ENCODE measurements at regions not wholly inside any gene's neighbourhood (a gene's known extent, or its start where the extent isn't known, plus 50 kb on each side); places are given as distances from the start of the nearest gene placed in this dataset.

DNA sequence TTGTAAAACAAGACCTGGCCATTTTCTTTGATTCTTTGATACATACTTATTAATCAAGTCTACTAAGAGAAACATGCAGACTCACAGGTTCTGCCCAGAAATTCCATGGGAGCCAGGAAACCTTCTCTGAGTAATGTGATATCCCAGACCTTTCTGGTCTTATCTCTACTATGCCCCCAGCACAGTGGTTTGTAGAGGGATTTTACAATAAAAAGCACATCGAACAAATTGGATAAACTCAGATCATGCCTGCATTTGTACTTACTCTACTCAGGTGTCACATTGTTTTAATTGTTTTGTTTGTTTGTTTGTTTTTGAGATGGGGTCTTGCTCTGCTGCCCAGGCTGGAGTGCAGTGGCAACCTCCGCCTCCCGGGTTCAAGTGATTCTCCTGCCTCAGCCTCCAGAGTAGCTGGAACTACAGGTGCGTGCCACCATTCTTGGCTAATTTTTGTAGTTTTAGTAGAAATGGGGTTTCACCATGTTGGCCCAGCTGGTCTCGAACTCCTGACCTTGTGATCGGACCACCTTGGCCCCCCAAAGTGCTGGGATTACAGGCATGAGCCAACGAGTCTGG, 179.5 kb downstream of the ZNF608 start:
- Histone ChIP-seq H3K4me3 (no peak overlapping the region), H3K27me3 (no peaks in the 10 kb centered on the region), H3K4me1 (no peaks in the 10 kb centered on the region), H3K9me3 (no peaks in the 10 kb centered on the region), H3K27ac (no peak overlapping the region), H3K36me3 (no peaks in the 10 kb centered on the region)
- ATAC-seq (no peak), DNase-seq (no peak)
- intact Hi-C loops (cut with DNase I; ENCODE audit: low total_unique reads) = no loop called here
- TF ChIP-seq, protein P1, sequence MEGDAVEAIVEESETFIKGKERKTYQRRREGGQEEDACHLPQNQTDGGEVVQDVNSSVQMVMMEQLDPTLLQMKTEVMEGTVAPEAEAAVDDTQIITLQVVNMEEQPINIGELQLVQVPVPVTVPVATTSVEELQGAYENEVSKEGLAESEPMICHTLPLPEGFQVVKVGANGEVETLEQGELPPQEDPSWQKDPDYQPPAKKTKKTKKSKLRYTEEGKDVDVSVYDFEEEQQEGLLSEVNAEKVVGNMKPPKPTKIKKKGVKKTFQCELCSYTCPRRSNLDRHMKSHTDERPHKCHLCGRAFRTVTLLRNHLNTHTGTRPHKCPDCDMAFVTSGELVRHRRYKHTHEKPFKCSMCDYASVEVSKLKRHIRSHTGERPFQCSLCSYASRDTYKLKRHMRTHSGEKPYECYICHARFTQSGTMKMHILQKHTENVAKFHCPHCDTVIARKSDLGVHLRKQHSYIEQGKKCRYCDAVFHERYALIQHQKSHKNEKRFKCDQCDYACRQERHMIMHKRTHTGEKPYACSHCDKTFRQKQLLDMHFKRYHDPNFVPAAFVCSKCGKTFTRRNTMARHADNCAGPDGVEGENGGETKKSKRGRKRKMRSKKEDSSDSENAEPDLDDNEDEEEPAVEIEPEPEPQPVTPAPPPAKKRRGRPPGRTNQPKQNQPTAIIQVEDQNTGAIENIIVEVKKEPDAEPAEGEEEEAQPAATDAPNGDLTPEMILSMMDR (IDR thresholded peaks at IDR 0.05 in 4 of 5, conservative IDR thresholded peaks at IDR 0.05 in 1 of 5) = no peak
- no peak for TF ChIP-seq POLR2A (IDR thresholded peaks at IDR 0.05)
- in situ Hi-C loops (cut with MboI; ENCODE audit: low sequenced_read_pairs in 4 of 4) = no loop called here

DNA sequence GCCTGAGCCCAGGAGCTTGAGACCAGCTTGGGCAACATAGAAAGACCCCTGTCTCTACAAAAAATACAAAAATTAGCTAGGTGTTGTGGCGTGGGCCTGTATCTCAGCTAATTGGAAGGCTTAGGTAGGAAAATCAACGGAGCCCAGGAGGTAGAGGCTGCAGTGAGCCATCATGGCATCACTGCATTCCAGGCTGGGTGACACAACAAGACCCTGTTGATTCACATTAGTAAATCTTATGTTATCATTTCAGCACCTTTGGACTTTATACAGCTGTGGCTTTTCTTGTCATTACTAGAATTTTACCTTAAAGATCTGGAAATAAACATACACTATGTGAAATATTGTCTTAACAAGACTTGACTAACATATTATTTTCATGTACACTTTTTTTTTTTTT, 185.0 kb downstream of the ZNF608 start:
- Histone ChIP-seq H3K27me3 (no peaks in the 10 kb centered on the region), H3K4me3 (no peak overlapping the region), H3K36me3 (no peaks in the 10 kb centered on the region), H3K9me3 (no peaks in the 10 kb centered on the region), H3K27ac (no peak overlapping the region), H3K4me1 (no peaks in the 10 kb centered on the region)
- DNase-seq (no peak), ATAC-seq (no peak)
- intact Hi-C loops (cut with DNase I; ENCODE audit: low total_unique reads) = no loop called here
- in situ Hi-C loops (cut with MboI; ENCODE audit: low sequenced_read_pairs in 4 of 4) = no loop called here
- TF ChIP-seq POLR2A (IDR thresholded peaks at IDR 0.05) = no peak
- TF ChIP-seq, protein P1 (IDR thresholded peaks at IDR 0.05 in 4 of 5, conservative IDR thresholded peaks at IDR 0.05 in 1 of 5) = no peak

DNA sequence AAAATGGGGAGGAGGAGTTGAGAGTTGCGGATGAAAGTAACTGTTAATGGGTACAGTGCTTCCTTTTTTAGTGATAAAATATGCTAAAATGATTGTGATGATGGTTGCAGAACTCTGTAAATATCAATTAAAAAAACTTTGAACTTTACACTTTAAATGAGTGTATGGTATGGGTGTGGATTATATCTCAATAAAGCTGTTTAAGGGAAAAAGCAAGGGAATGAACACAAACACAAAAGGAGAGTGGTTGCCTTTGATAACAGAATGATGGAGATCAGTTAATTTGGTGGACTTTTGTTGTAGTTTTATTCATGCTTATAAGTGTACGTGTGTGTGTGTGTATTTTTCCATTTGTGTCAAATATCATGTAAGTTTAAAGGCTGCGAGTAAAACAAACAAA, 186.1 kb downstream of the ZNF608 start:
- no peaks in the 10 kb centered on the region for H3K9me3 ChIP-seq
- intact Hi-C loops (cut with DNase I; ENCODE audit: low total_unique reads) (no loop called here), in situ Hi-C loops (cut with MboI; ENCODE audit: low sequenced_read_pairs in 4 of 4) (no loop called here)
- no peak for DNase-seq
- no peaks in the 10 kb centered on the region for H3K36me3 ChIP-seq
- no peak for TF ChIP-seq POLR2A (IDR thresholded peaks at IDR 0.05)
- TF ChIP-seq, protein P1 (IDR thresholded peaks at IDR 0.05 in 4 of 5, conservative IDR thresholded peaks at IDR 0.05 in 1 of 5) = no peak
- H3K27ac ChIP-seq = no peak overlapping the region
- no peak for ATAC-seq
- H3K4me3 ChIP-seq = no peak overlapping the region
- H3K4me1 ChIP-seq = no peaks in the 10 kb centered on the region
- H3K27me3 ChIP-seq = no peaks in the 10 kb centered on the region

DNA sequence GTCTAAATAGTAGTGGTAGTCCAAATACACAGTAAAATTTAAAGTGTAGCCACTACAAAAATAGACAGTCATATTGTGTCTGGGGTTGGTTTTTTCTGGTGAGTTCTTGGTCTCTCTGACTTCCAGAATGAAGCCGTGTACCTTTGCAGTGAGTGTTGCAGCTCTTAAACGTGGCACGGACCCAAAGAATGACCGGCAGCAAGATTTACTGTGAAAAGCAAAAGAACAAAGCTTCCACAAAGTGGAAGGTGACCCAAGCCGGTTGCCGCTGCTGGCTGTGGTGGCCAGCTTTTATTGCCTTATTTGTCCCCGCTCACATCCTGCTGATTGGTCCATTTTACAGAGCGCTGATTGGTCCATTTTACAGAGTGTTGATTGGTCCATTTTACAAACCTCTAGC, 188.7 kb downstream of the ZNF608 start:
- TF ChIP-seq, protein P1 (IDR thresholded peaks at IDR 0.05 in 4 of 5, conservative IDR thresholded peaks at IDR 0.05 in 1 of 5) = no peak
- TF ChIP-seq POLR2A (IDR thresholded peaks at IDR 0.05) = no peak
- Histone ChIP-seq H3K4me1 (no peaks in the 10 kb centered on the region), H3K36me3 (no peaks in the 10 kb centered on the region), H3K27me3 (no peaks in the 10 kb centered on the region), H3K27ac (no peak overlapping the region), H3K9me3 (no peaks in the 10 kb centered on the region), H3K4me3 (no peak overlapping the region)
- intact Hi-C loops (cut with DNase I; ENCODE audit: low total_unique reads) (no loop called here), in situ Hi-C loops (cut with MboI; ENCODE audit: low sequenced_read_pairs in 4 of 4) (no loop called here)
- ATAC-seq = no peak
- no peak for DNase-seq

All from gastrocnemius medialis (tissue), 4 donors.